ENCODE measurements at regions not wholly inside any gene's neighbourhood (a gene's known extent, or its start where the extent isn't known, plus 50 kb on each side); places are given as distances from the start of the nearest gene placed in this dataset.
"Not testable (repeated sequence)": the region's sequence is repeated elsewhere in the genome, so short reads cannot be mapped to it uniquely, and the experiment has no call there.

DNA sequence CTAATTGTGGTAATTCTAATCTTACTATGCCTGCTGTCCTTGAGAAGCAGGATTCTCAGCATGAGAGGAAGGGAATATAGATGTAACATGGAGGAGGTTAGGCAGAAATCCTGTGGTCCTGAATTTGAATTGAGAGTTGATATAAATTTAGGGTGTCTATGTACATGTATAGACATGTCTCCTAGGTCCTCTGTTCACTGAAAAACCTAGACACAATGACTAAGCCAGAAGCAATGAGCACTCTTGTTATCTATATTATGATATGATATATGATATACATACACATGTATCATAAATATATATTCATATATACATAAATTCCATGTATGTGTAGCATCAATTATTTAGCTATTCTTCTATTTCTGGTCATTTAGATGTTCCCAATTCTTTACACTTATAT lies 173.3 kb upstream of the MKLN1 start (continued):
- TF ChIP-seq ZNF423 (tag by site-specific recombination; IDR thresholded peaks at IDR 0.05) = no peak
- TF ChIP-seq, protein P1, sequence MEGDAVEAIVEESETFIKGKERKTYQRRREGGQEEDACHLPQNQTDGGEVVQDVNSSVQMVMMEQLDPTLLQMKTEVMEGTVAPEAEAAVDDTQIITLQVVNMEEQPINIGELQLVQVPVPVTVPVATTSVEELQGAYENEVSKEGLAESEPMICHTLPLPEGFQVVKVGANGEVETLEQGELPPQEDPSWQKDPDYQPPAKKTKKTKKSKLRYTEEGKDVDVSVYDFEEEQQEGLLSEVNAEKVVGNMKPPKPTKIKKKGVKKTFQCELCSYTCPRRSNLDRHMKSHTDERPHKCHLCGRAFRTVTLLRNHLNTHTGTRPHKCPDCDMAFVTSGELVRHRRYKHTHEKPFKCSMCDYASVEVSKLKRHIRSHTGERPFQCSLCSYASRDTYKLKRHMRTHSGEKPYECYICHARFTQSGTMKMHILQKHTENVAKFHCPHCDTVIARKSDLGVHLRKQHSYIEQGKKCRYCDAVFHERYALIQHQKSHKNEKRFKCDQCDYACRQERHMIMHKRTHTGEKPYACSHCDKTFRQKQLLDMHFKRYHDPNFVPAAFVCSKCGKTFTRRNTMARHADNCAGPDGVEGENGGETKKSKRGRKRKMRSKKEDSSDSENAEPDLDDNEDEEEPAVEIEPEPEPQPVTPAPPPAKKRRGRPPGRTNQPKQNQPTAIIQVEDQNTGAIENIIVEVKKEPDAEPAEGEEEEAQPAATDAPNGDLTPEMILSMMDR (tag by site-specific recombination; IDR thresholded peaks at IDR 0.05) = no peak
- TF ChIP-seq FEZF1 (tag by site-specific recombination; IDR thresholded peaks at IDR 0.05) = no peak
- TF ChIP-seq GLI2 (tag by site-specific recombination; IDR thresholded peaks at IDR 0.05; ENCODE audit: borderline replicate concordance, low read depth) = no peak

DNA sequence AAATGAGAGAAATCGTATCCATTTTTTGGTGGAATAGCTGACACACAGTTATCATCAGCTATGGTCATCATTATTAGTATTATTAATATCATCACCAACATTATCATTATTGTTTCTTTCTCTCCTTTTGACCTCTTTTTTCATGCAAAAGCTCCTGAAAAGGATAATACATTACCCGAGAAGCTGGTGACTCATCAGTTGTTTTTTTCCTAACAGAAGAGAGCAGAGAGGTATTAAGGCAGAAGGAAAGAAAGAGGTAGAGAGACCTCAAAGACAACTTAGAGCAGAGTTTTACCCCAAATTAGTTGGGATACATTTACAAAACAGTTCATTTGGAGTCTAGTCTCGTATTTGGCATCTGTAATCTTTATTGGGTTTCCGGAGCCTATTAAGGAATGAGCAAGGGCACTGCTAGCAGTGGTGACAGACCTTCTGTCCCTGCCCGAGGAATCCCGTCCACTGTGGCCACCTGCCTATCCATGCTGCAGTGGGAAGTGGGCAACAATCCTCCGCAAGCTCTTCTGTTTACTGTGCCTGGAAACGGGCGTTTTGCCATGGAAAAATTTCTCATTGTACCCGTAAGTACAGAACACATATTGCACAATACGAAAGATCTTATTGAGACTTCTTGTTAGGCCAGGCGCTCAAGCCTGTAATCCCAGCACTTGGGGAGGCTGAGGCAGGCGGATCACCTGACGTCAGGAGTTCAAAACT lies 170.0 kb upstream of the MKLN1 start:
- Histone ChIP-seq H3K27ac (ENCODE audit: extremely low read depth, low read depth, low read length) (no peak overlapping the region), H3K4me1 (ENCODE audit: control insufficient read depth, insufficient read depth, low read length) (no peaks in the 10 kb centered on the region), H3K4me3 (ENCODE audit: low read depth, low read length) (no peak overlapping the region), H3K9me3 (ENCODE audit: control insufficient read depth, insufficient read depth, low read depth, low read length) (no peaks in the 10 kb centered on the region), H3K36me3 (ENCODE audit: control insufficient read depth in 2 of 2, insufficient read depth in 1 of 2, low read length in 2 of 2) (no peaks in the 10 kb centered on the region)
- TF ChIP-seq ZNF133 (tag by site-specific recombination; IDR thresholded peaks at IDR 0.05) (no peak), ZNF223 (tag by site-specific recombination; IDR thresholded peaks at IDR 0.05) (no peak), SALL2 (tag by site-specific recombination; IDR thresholded peaks at IDR 0.05; ENCODE audit: borderline replicate concordance) (no peak), ZNF624 (tag by site-specific recombination; IDR thresholded peaks at IDR 0.05) (no peak), ZNF221 (tag by site-specific recombination; IDR thresholded peaks at IDR 0.05; ENCODE audit: borderline replicate concordance) (no peak)
- TF ChIP-seq, protein P2, sequence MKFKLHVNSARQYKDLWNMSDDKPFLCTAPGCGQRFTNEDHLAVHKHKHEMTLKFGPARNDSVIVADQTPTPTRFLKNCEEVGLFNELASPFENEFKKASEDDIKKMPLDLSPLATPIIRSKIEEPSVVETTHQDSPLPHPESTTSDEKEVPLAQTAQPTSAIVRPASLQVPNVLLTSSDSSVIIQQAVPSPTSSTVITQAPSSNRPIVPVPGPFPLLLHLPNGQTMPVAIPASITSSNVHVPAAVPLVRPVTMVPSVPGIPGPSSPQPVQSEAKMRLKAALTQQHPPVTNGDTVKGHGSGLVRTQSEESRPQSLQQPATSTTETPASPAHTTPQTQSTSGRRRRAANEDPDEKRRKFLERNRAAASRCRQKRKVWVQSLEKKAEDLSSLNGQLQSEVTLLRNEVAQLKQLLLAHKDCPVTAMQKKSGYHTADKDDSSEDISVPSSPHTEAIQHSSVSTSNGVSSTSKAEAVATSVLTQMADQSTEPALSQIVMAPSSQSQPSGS (tag by site-specific recombination; IDR thresholded peaks at IDR 0.05; ENCODE audit: low read depth) = no peak
- ChIA-PET POLR2A (no interaction called here), CTCF (interaction anchor here (0.6 kb wide), 1 partner anchor 345 kb away, joined by 3 read pairs; no protein-coding TSS in a partner anchor)

DNA sequence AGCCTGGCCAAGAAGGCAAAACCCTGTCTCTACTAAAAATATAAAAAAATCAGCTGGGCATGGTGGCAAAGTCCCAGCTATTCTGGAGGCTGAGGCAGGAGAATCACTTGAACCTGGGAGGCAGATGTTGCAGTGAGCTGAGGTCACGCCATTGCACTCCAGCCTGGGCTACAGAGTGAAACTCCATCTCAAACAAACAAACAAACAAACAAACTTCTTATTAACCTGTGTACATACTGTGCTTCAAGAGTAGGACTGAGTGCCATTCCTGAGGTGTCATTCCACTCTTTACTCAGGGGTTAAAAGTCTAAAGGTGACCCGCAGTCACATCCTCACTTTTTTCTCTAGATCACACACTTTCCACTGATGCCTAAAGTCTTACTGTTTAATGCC lies 169.4 kb upstream of the MKLN1 start:
- H3K4me1 ChIP-seq (ENCODE audit: control insufficient read depth, insufficient read depth, low read length); H3K36me3 ChIP-seq (ENCODE audit: control insufficient read depth in 2 of 2, insufficient read depth in 1 of 2, low read length in 2 of 2); H3K4me3 ChIP-seq (ENCODE audit: low read depth, low read length); CTCF ChIA-PET; H3K9me3 ChIP-seq (ENCODE audit: control insufficient read depth, insufficient read depth, low read depth, low read length); POLR2A ChIA-PET; H3K27ac ChIP-seq (ENCODE audit: extremely low read depth, low read depth, low read length): not testable (repeated sequence)

GRCh38 chr7:131159961-131160361 lies 167.7 kb upstream of the MKLN1 start:
- TF ChIP-seq ZNF664 (tag by site-specific recombination; IDR thresholded peaks at IDR 0.05) = no peak
- no peak for TF ChIP-seq ZBTB48 (tag by site-specific recombination; IDR thresholded peaks at IDR 0.05)
- TF ChIP-seq, protein P2 (tag by site-specific recombination; IDR thresholded peaks at IDR 0.05; ENCODE audit: low read depth) = no peak
- CTCF ChIA-PET = no interaction called here

More at GRCh38 chr7:131159961-131160361, 167.7 kb upstream of the MKLN1 start:
- no peaks in the 10 kb centered on the region for H3K36me3 ChIP-seq (ENCODE audit: control insufficient read depth in 2 of 2, insufficient read depth in 1 of 2, low read length in 2 of 2)
- POLR2A ChIA-PET = no interaction called here
- H3K4me1 ChIP-seq (ENCODE audit: control insufficient read depth, insufficient read depth, low read length) = no peaks in the 10 kb centered on the region
- no peak overlapping the region for H3K4me3 ChIP-seq (ENCODE audit: low read depth, low read length)
- H3K27ac ChIP-seq (ENCODE audit: extremely low read depth, low read depth, low read length) = no peak overlapping the region
- H3K9me3 ChIP-seq (ENCODE audit: control insufficient read depth, insufficient read depth, low read depth, low read length) = no peaks in the 10 kb centered on the region

All from HEK293 (cell line).